ENCODE measurements at regions not wholly inside any gene's neighbourhood (a gene's known extent, or its start where the extent isn't known, plus 50 kb on each side); places are given as distances from the start of the nearest gene placed in this dataset.
"Not testable (repeated sequence)": the region's sequence is repeated elsewhere in the genome, so short reads cannot be mapped to it uniquely, and the experiment has no call there.

GRCh38 chr3:26472345-26472744 is 150.2 kb upstream of the LRRC3B start:
- no peak overlapping the region for H3K4me3 Mint-ChIP-seq
- H3K27me3 Mint-ChIP-seq, result no peaks in the 10 kb centered on the region
- no peaks in the 10 kb centered on the region for H3K36me3 Mint-ChIP-seq
- H3K9me3 Mint-ChIP-seq, result peaks cover 4% of the 10 kb centered on the region
- no peaks in the 10 kb centered on the region for H3K4me1 Mint-ChIP-seq (ENCODE audit: unreplicated experiment)
- no peak for DNase-seq (ENCODE audit: extremely low spot score, unreplicated experiment)
- no peak for TF ChIP-seq CTCF (conservative IDR thresholded peaks at IDR 0.05)
- no peak overlapping the region for H3K27ac Mint-ChIP-seq

GRCh38 chr3:26474706-26475105 is 147.9 kb upstream of the LRRC3B start:
- Mint-ChIP-seq H3K4me3 (no peak overlapping the region), H3K27me3 (no peaks in the 10 kb centered on the region), H3K36me3 (no peaks in the 10 kb centered on the region), H3K4me1 (ENCODE audit: unreplicated experiment) (no peaks in the 10 kb centered on the region), H3K27ac (no peak overlapping the region), H3K9me3 (no peaks in the 10 kb centered on the region)
- no peak for TF ChIP-seq CTCF (conservative IDR thresholded peaks at IDR 0.05)
- DNase-seq (ENCODE audit: extremely low spot score, unreplicated experiment), result no peak

GRCh38 chr3:26480377-26480776 is 142.2 kb upstream of the LRRC3B start:
- H3K4me3 Mint-ChIP-seq, result no peak overlapping the region

GRCh38 chr3:26484140-26484539 is 138.4 kb upstream of the LRRC3B start:
- Mint-ChIP-seq H3K9me3 (peaks cover 5% of the 10 kb centered on the region), H3K36me3 (no peaks in the 10 kb centered on the region), H3K27me3 (no peaks in the 10 kb centered on the region), H3K27ac (no peak overlapping the region), H3K4me3 (no peak overlapping the region), H3K4me1 (ENCODE audit: unreplicated experiment) (peaks cover 5% of the 10 kb centered on the region)
- no peak for DNase-seq (ENCODE audit: extremely low spot score, unreplicated experiment)
- peak; percentile 56 for TF ChIP-seq CTCF (conservative IDR thresholded peaks at IDR 0.05)

More at GRCh38 chr3:26480377-26480776, 142.2 kb upstream of the LRRC3B start:
- DNase-seq (ENCODE audit: extremely low spot score, unreplicated experiment), result no peak
- H3K4me1 Mint-ChIP-seq (ENCODE audit: unreplicated experiment), result peaks cover 5% of the 10 kb centered on the region
- no peaks in the 10 kb centered on the region for H3K36me3 Mint-ChIP-seq
- no peak overlapping the region for H3K27ac Mint-ChIP-seq
- no peak for TF ChIP-seq CTCF (conservative IDR thresholded peaks at IDR 0.05)
- H3K27me3 Mint-ChIP-seq, result no peaks in the 10 kb centered on the region
- no peaks in the 10 kb centered on the region for H3K9me3 Mint-ChIP-seq

- Mint-ChIP-seq H3K36me3 (no peaks in the 10 kb centered on the region), H3K9me3 (no peaks in the 10 kb centered on the region), H3K27ac (no peak overlapping the region), H3K4me3 (no peak overlapping the region), H3K4me1 (ENCODE audit: unreplicated experiment) (peaks cover 6% of the 10 kb centered on the region), H3K27me3 (no peaks in the 10 kb centered on the region)
- no peak for DNase-seq (ENCODE audit: extremely low spot score, unreplicated experiment)
- no peak for TF ChIP-seq CTCF (conservative IDR thresholded peaks at IDR 0.05)
These were observed 124.3 kb upstream of the LRRC3B start for GRCh38 chr3:26498271-26498670.

- Mint-ChIP-seq H3K4me1 (ENCODE audit: unreplicated experiment) (no peaks in the 10 kb centered on the region), H3K4me3 (no peak overlapping the region), H3K9me3 (no peaks in the 10 kb centered on the region), H3K27me3 (no peaks in the 10 kb centered on the region), H3K27ac (no peak overlapping the region), H3K36me3 (no peaks in the 10 kb centered on the region)
- no peak for TF ChIP-seq CTCF (conservative IDR thresholded peaks at IDR 0.05)
- DNase-seq (ENCODE audit: extremely low spot score, unreplicated experiment), result no peak
These were observed 117.2 kb upstream of the LRRC3B start for GRCh38 chr3:26505399-26505798.

- H3K9me3 Mint-ChIP-seq, result peaks cover 11% of the 10 kb centered on the region
- not testable (repeated sequence) for H3K4me3 Mint-ChIP-seq; H3K27ac Mint-ChIP-seq; H3K27me3 Mint-ChIP-seq; DNase-seq (ENCODE audit: extremely low spot score, unreplicated experiment); H3K4me1 Mint-ChIP-seq (ENCODE audit: unreplicated experiment); H3K36me3 Mint-ChIP-seq
These were observed 108.0 kb upstream of the LRRC3B start for GRCh38 chr3:26514445-26515029.

Measured in type B pancreatic cell (in vitro differentiated cells).